NB4 (cell line): ENCODE measurements at regions not wholly inside any gene's neighbourhood (a gene's known extent, or its start where the extent isn't known, plus 50 kb on each side); places are given as distances from the start of the nearest gene placed in this dataset.

Experiments
- CTCF ChIP-seq: IDR thresholded peaks from one replicate; pipeline ENCODE4 v1.5.1; 2012; ENCODE audit warnings: low read depth, low read length
- MAX ChIP-seq: IDR thresholded peaks from 2 replicates; pipeline ENCODE4 v1.6.1; 2011; ENCODE audit warnings: low read depth, low read length
- MYC ChIP-seq: IDR thresholded peaks from 2 replicates; pipeline ENCODE4 v1.6.1; 2011; ENCODE audit warnings: low read depth, low read length
- POLR2A ChIP-seq: IDR thresholded peaks from 2 replicates; pipeline ENCODE4 v1.6.1; 2011; ENCODE audit warnings: mild to moderate bottlenecking; ENCODE audit not compliant: insufficient read length; ENCODE audit errors: extremely low read depth

GRCh38 chr6:134443009-134443408 lies 125.1 kb upstream of the SGK1 start:
- no peak for TF ChIP-seq MAX
- no peak for TF ChIP-seq CTCF
- TF ChIP-seq POLR2A, result no peak
- no peak for TF ChIP-seq MYC
